ENCODE measurements at regions not wholly inside any gene's neighbourhood (a gene's known extent, or its start where the extent isn't known, plus 50 kb on each side); places are given as distances from the start of the nearest gene placed in this dataset.

DNA sequence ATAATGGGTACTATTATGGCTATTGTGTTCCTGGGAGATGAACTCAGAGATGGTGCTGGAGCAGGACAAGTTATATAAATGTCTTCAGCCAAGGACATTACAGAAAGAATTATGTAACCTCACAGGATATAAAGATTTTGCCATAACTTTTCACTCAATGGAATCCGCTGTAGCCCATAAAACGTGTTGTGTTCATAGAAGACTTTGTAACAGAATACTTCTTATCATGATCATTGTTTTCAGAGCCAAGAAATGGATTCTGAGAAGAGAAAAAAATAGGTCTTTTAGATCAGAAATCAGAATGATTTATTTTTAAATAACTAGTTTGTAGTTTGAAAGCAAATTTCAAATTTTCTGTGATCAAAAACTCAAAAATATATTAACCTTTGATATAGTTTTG lies 441.0 kb upstream of the TENM3 start (continued):
- TF ChIP-seq SP1 (IDR thresholded peaks at IDR 0.05; ENCODE audit: low read depth) (no peak), POLR2AphosphoS5 (IDR thresholded peaks at IDR 0.05; ENCODE audit: low read depth, low read length) (no peak), EZH2 (IDR thresholded peaks at IDR 0.05) (no peak), RAD21 (IDR thresholded peaks at IDR 0.05; ENCODE audit: low read depth) (no peak)
- TF ChIP-seq, protein P1, sequence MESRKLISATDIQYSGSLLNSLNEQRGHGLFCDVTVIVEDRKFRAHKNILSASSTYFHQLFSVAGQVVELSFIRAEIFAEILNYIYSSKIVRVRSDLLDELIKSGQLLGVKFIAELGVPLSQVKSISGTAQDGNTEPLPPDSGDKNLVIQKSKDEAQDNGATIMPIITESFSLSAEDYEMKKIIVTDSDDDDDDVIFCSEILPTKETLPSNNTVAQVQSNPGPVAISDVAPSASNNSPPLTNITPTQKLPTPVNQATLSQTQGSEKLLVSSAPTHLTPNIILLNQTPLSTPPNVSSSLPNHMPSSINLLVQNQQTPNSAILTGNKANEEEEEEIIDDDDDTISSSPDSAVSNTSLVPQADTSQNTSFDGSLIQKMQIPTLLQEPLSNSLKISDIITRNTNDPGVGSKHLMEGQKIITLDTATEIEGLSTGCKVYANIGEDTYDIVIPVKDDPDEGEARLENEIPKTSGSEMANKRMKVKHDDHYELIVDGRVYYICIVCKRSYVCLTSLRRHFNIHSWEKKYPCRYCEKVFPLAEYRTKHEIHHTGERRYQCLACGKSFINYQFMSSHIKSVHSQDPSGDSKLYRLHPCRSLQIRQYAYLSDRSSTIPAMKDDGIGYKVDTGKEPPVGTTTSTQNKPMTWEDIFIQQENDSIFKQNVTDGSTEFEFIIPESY (IDR thresholded peaks at IDR 0.05; ENCODE audit: extremely low read depth, insufficient replicate concordance, low read length): no peak
- TF ChIP-seq, protein P2, sequence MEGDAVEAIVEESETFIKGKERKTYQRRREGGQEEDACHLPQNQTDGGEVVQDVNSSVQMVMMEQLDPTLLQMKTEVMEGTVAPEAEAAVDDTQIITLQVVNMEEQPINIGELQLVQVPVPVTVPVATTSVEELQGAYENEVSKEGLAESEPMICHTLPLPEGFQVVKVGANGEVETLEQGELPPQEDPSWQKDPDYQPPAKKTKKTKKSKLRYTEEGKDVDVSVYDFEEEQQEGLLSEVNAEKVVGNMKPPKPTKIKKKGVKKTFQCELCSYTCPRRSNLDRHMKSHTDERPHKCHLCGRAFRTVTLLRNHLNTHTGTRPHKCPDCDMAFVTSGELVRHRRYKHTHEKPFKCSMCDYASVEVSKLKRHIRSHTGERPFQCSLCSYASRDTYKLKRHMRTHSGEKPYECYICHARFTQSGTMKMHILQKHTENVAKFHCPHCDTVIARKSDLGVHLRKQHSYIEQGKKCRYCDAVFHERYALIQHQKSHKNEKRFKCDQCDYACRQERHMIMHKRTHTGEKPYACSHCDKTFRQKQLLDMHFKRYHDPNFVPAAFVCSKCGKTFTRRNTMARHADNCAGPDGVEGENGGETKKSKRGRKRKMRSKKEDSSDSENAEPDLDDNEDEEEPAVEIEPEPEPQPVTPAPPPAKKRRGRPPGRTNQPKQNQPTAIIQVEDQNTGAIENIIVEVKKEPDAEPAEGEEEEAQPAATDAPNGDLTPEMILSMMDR (IDR thresholded peaks at IDR 0.05 in 2 of 3, conservative IDR thresholded peaks at IDR 0.05 in 1 of 3; ENCODE audit: borderline replicate concordance in 1 of 3, insufficient read depth in 1 of 3, low read depth in 2 of 3, low read length in 2 of 3): no peak

DNA sequence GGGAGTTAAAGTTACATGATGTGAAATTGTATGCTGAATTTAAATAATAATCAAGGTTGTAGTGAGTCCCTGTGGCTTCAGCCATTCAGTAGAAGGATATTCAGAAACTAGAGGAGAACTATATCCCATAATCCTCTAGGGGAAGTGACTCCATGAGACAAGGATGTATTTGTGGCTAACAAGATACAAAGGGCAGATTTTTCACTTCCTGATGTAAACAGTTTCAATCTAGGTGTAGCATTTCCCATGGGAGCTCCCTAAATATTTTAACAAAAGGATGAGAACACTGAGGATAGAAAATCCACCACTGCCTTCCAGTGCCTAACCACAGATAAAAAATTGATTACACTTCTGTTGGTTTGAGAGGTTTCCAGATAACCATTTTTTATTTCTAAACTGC lies 435.4 kb upstream of the TENM3 start:
- no peak overlapping the region for H3K9ac ChIP-seq (ENCODE audit: low read length)
- no peaks in the 10 kb centered on the region; the same call in 1 of the 2 replicates for H3K27me3 ChIP-seq (ENCODE audit: insufficient read depth, low read length)
- TF ChIP-seq CBX3 (IDR thresholded peaks at IDR 0.05; ENCODE audit: low read depth): no peak
- TF ChIP-seq YY1 (IDR thresholded peaks at IDR 0.05; ENCODE audit: extremely low read depth, insufficient replicate concordance, low read depth, low read length): no peak
- no peak for TF ChIP-seq SRF (IDR thresholded peaks at IDR 0.05; ENCODE audit: low read depth)
- TF ChIP-seq ELF1 (IDR thresholded peaks at IDR 0.05; ENCODE audit: borderline replicate concordance, low read depth): no peak
- TF ChIP-seq SIN3A (IDR thresholded peaks at IDR 0.05; ENCODE audit: low read depth): no peak
- no peak for TF ChIP-seq RAD21 (IDR thresholded peaks at IDR 0.05; ENCODE audit: low read depth)
- TF ChIP-seq EGR1 (IDR thresholded peaks at IDR 0.05; ENCODE audit: low read depth): no peak
- TF ChIP-seq, protein P1 (IDR thresholded peaks at IDR 0.05; ENCODE audit: extremely low read depth, insufficient replicate concordance, low read length): no peak
- TF ChIP-seq, protein P3, sequence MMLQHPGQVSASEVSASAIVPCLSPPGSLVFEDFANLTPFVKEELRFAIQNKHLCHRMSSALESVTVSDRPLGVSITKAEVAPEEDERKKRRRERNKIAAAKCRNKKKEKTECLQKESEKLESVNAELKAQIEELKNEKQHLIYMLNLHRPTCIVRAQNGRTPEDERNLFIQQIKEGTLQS (IDR thresholded peaks at IDR 0.05): no peak
- TF ChIP-seq TCF7L2 (IDR thresholded peaks at IDR 0.05; ENCODE audit: borderline replicate concordance, extremely low read depth, insufficient read depth, insufficient read length): no peak
- TF ChIP-seq, protein P2 (IDR thresholded peaks at IDR 0.05 in 2 of 3, conservative IDR thresholded peaks at IDR 0.05 in 1 of 3; ENCODE audit: borderline replicate concordance in 1 of 3, insufficient read depth in 1 of 3, low read depth in 2 of 3, low read length in 2 of 3): no peak
- H2AFZ ChIP-seq (ENCODE audit: low read depth, low read length, poor library complexity, severe bottlenecking): no peak overlapping the region
- no peaks in the 10 kb centered on the region for H3K9me2 ChIP-seq (ENCODE audit: insufficient read depth)
- no peak overlapping the region for H3K4me2 ChIP-seq (ENCODE audit: low read length)
- no peaks in the 10 kb centered on the region for H4K20me1 ChIP-seq (ENCODE audit: insufficient read depth)
- BruUV-seq (replicated peaks): no TSS peak
- ATAC-seq (no peak), DNase-seq (ENCODE audit: low read depth, low spot score) (no peak)
- H3K9me3 ChIP-seq (ENCODE audit: control insufficient read depth in 1 of 2, insufficient read depth in 1 of 2, low read depth in 1 of 2, low read length in 2 of 2): no peaks in the 10 kb centered on the region
- no peaks in the 10 kb centered on the region for H3K36me3 ChIP-seq (ENCODE audit: control insufficient read depth in 1 of 2, insufficient read depth in 2 of 2, low read length in 2 of 2)
- no peaks in the 10 kb centered on the region for H3K4me1 ChIP-seq (ENCODE audit: control insufficient read depth in 1 of 2, insufficient read depth in 2 of 2, low read length in 2 of 2)
- CTCF ChIA-PET: no interaction called here
- RAD21 ChIA-PET (ENCODE audit: low non-redundant PET in 1 of 2, low total read pairs in 2 of 2, uncharacterized antibody in 2 of 2, unreplicated experiment in 2 of 2): no interaction called here
- no peak overlapping the region for H3K4me3 ChIP-seq (replicated peaks in 1 of 2; ENCODE audit: low read depth in 1 of 2, low read length in 2 of 2)
- H3K79me2 ChIP-seq (ENCODE audit: insufficient read depth, low read length): no peaks in the 10 kb centered on the region
- intact Hi-C loops (cut with micrococcal nuclease): no loop called here
- POLR2A ChIA-PET: no interaction called here
- H3K27ac ChIP-seq (ENCODE audit: low read depth, low read length): no peak overlapping the region

Data from HCT116 (cell line).